Endodermal cell (in vitro differentiated cells): ENCODE measurements at regions not wholly inside any gene's neighbourhood (a gene's known extent, or its start where the extent isn't known, plus 50 kb on each side); places are given as distances from the start of the nearest gene placed in this dataset.

ENCODE experiments used
- DNase-seq: peaks from one replicate; pipeline ENCODE4 v3.0.0-alpha.2; 2017
- H3K27ac ChIP-seq: 2 replicates; pipeline ENCODE4 v1.5.1; 2013; ENCODE audit warnings: mild to moderate bottlenecking, low read depth, low read length, moderate library complexity
- H3K27me3 ChIP-seq: 2 replicates; pipeline ENCODE4 v1.6.1; 2013; ENCODE audit warnings: mild to moderate bottlenecking, low read length, moderate library complexity; ENCODE audit not compliant: insufficient read depth, control insufficient read depth, poor library complexity, severe bottlenecking
- H3K36me3 ChIP-seq: 2 replicates; pipeline ENCODE4 v1.7.0; 2013; ENCODE audit warnings: mild to moderate bottlenecking, low read length, moderate library complexity; ENCODE audit not compliant: control insufficient read depth, insufficient read depth
- H3K4me1 ChIP-seq: one replicate; pipeline ENCODE4 v1.7.0; 2013; ENCODE audit warnings: low read length; ENCODE audit not compliant: control insufficient read depth, insufficient read depth
- H3K4me3 ChIP-seq: 2 replicates; pipeline ENCODE4 v1.5.1; 2013; ENCODE audit warnings: mild to moderate bottlenecking, low read length, moderate library complexity
- H3K9ac ChIP-seq: 2 replicates; pipeline ENCODE4 v1.6.1; 2013; ENCODE audit warnings: mild to moderate bottlenecking, low read length, moderate library complexity; ENCODE audit not compliant: poor library complexity, severe bottlenecking; ENCODE audit errors: extremely low read depth
- H3K9me3 ChIP-seq: 2 replicates; pipeline ENCODE4 v1.6.1; 2013; ENCODE audit warnings: mild to moderate bottlenecking, low read length, moderate library complexity; ENCODE audit not compliant: control insufficient read depth
- H3K27ac Mint-ChIP-seq: 2 replicates; pipeline ENCODE4 v1.8.0; 2020; ENCODE audit warnings: mixed read lengths
- H3K27me3 Mint-ChIP-seq: 2 replicates; pipeline ENCODE4 v1.8.0; 2021; ENCODE audit warnings: mild to moderate bottlenecking, mixed read lengths; ENCODE audit not compliant: insufficient read depth
- H3K36me3 Mint-ChIP-seq: 2 replicates; pipeline ENCODE4 v1.8.0; 2020; ENCODE audit warnings: low read depth, mixed read lengths
- H3K4me1 Mint-ChIP-seq: 2 replicates; pipeline ENCODE4 v1.8.0; 2020; ENCODE audit warnings: mixed read lengths
- H3K4me3 Mint-ChIP-seq: 2 replicates; pipeline ENCODE4 v1.8.0; 2020; ENCODE audit warnings: mild to moderate bottlenecking, moderate library complexity, mixed read lengths
- H3K9me3 Mint-ChIP-seq: 2 replicates; pipeline ENCODE4 v1.8.0; 2020; ENCODE audit warnings: mild to moderate bottlenecking, mixed read lengths
- WGBS, 2 experiments: methylation state at CpG; one replicate each; pipeline versions ENCODE4 v1.1.5 to v1.1.7; 2013; ENCODE audit warnings: missing lambda C conversion rate in 2 of 2, mixed read lengths in 1 of 2; ENCODE audit not compliant: insufficient coverage in 1 of 2, insufficient read length in 1 of 2; 5-methylcytosine and 5-hydroxymethylcytosine counted together
- TF ChIP-seq, protein P1 (sequence below): fragments of 200-600 bp; sonication (generic); conservative IDR thresholded peaks from 2 replicates; pipeline ENCODE4 v1.5.0; 2021; ENCODE audit warnings: antibody characterized with exemption, mild to moderate bottlenecking

GRCh38 chr2:13334545-13334944, 617.8 kb downstream of the TRIB2 start:
- no peak overlapping the region for H3K4me3 Mint-ChIP-seq
- H3K27me3 Mint-ChIP-seq = no peaks in the 10 kb centered on the region
- no peak for DNase-seq
- H3K4me1 Mint-ChIP-seq = no peaks in the 10 kb centered on the region
- peaks cover 29% of the 10 kb centered on the region for H3K9me3 Mint-ChIP-seq
- no peak overlapping the region for H3K9ac ChIP-seq
- no peaks in the 10 kb centered on the region for H3K4me1 ChIP-seq
- H3K4me3 ChIP-seq = no peak overlapping the region
- no peak overlapping the region for H3K27ac Mint-ChIP-seq
- no peaks in the 10 kb centered on the region for H3K36me3 ChIP-seq
- no peaks in the 10 kb centered on the region for H3K36me3 Mint-ChIP-seq
- H3K27ac ChIP-seq = no peak overlapping the region
- no peaks in the 10 kb centered on the region for H3K27me3 ChIP-seq
- peaks cover 62% of the 10 kb centered on the region for H3K9me3 ChIP-seq
- TF ChIP-seq, protein P1, sequence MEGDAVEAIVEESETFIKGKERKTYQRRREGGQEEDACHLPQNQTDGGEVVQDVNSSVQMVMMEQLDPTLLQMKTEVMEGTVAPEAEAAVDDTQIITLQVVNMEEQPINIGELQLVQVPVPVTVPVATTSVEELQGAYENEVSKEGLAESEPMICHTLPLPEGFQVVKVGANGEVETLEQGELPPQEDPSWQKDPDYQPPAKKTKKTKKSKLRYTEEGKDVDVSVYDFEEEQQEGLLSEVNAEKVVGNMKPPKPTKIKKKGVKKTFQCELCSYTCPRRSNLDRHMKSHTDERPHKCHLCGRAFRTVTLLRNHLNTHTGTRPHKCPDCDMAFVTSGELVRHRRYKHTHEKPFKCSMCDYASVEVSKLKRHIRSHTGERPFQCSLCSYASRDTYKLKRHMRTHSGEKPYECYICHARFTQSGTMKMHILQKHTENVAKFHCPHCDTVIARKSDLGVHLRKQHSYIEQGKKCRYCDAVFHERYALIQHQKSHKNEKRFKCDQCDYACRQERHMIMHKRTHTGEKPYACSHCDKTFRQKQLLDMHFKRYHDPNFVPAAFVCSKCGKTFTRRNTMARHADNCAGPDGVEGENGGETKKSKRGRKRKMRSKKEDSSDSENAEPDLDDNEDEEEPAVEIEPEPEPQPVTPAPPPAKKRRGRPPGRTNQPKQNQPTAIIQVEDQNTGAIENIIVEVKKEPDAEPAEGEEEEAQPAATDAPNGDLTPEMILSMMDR = no peak

DNA sequence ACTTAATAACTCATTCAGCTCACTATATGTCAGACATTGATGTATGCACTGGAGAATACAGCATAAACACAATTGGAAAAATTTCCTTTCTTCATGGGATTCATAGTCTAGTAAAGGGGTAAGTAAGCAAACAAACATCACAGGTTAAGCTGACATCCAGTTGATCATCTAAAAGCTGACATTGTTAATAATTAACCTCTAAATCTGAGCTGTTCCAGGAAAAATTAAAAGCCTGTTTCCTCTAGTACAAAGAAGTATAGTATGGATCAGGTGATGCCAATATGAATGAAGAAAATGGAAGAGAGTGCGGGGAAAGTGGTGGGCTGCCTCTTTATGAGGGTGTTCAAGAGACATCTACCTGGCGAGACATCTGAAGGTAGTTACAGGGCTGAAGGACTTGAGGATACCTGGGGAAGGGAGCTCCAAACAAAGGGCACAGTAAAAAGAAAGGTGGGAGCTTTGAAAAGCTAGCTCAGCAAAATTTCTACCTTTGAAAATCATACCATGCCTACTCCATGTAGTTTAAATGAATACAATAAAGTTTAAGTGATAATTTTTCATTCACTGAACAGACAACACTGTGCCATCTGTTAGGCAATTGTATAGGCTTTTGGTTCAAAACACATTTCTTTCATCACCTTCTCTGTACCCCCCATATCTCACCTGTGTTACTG, 619.3 kb downstream of the TRIB2 start:
- Histone ChIP-seq H3K9me3 (peaks cover 55% of the 10 kb centered on the region), H3K4me1 (no peaks in the 10 kb centered on the region), H3K4me3 (no peak overlapping the region), H3K36me3 (no peaks in the 10 kb centered on the region), H3K27me3 (no peaks in the 10 kb centered on the region), H3K9ac (no peak overlapping the region), H3K27ac (no peak overlapping the region)
- TF ChIP-seq, protein P1 = no peak
- H3K27ac Mint-ChIP-seq = no peak overlapping the region
- H3K4me1 Mint-ChIP-seq = no peaks in the 10 kb centered on the region
- H3K36me3 Mint-ChIP-seq = no peaks in the 10 kb centered on the region
- H3K27me3 Mint-ChIP-seq = no peaks in the 10 kb centered on the region
- H3K9me3 Mint-ChIP-seq = peaks cover 35% of the 10 kb centered on the region
- H3K4me3 Mint-ChIP-seq = no peak overlapping the region
- 70 to 83% methylated on average over 1 to 2 of the region's 2 CpGs for WGBS, 2 experiments
- no peak for DNase-seq

DNA sequence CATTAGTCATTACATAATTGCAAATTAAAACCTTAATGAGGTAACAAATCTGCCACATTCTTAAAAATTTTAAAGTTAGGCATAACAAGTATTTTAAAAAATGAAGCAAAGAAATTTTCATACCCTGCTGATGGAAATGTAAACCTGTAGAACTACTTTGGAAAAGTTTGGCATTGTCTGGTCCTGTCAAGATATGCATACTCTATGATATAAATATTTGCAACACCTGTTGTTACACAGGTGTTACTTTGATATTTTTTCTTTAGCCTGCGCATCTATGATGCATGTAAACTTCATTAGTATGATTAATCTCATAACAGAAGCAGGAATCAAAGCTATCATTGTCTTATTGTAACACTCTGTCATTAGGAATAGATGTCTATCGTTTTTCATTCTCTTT, 634.3 kb downstream of the TRIB2 start:
- no peak for DNase-seq
- H3K9me3 ChIP-seq = peaks cover 69% of the 10 kb centered on the region

More for the DNA sequence above, 634.3 kb downstream of the TRIB2 start:
- H3K4me3 Mint-ChIP-seq = no peak overlapping the region
- H3K27me3 Mint-ChIP-seq = no peaks in the 10 kb centered on the region
- Histone ChIP-seq H3K9ac (no peak overlapping the region), H3K4me3 (no peak overlapping the region), H3K36me3 (no peaks in the 10 kb centered on the region), H3K4me1 (no peaks in the 10 kb centered on the region), H3K27me3 (no peaks in the 10 kb centered on the region), H3K27ac (no peak overlapping the region)
- H3K4me1 Mint-ChIP-seq = no peaks in the 10 kb centered on the region
- H3K36me3 Mint-ChIP-seq = no peaks in the 10 kb centered on the region
- TF ChIP-seq, protein P1 = no peak
- 54% methylated on average over 2 of the region's 2 CpGs; no CpG with 5 or more reads in 1 of the 2 experiments for WGBS, 2 experiments
- peaks cover 46% of the 10 kb centered on the region for H3K9me3 Mint-ChIP-seq
- H3K27ac Mint-ChIP-seq = no peak overlapping the region
